ENCODE measurements at regions not wholly inside any gene's neighbourhood (a gene's known extent, or its start where the extent isn't known, plus 50 kb on each side); places are given as distances from the start of the nearest gene placed in this dataset.

GRCh38 chr9:74172874-74173273, 324.3 kb upstream of the RORB start:
- H3F3A ChIP-seq (replicated peaks; ENCODE audit: low read depth), result no peaks in the 10 kb centered on the region
- H3K4me3 ChIP-seq, result no peak overlapping the region
- H3K9me3 Mint-ChIP-seq, result no peaks in the 10 kb centered on the region
- H2AFZ ChIP-seq, result no peak overlapping the region
- H3K27me3 ChIP-seq (ENCODE audit: insufficient read depth), result no peaks in the 10 kb centered on the region
- no peaks in the 10 kb centered on the region for H4K20me1 ChIP-seq (replicated peaks; ENCODE audit: insufficient read depth)
- H3K4me1 ChIP-seq (ENCODE audit: insufficient read depth), result no peaks in the 10 kb centered on the region
- no peak overlapping the region for H3K27ac Mint-ChIP-seq
- TF ChIP-seq ZNF331 (CRISPR knock-in tag; IDR thresholded peaks at IDR 0.05; ENCODE audit: low read depth) (no peak), ZNF462 (CRISPR knock-in tag; IDR thresholded peaks at IDR 0.05) (no peak), ETS1 (IDR thresholded peaks at IDR 0.05) (no peak), STAT1 (IDR thresholded peaks at IDR 0.05; ENCODE audit: unreplicated experiment) (no peak), CREB1 (CRISPR knock-in tag; IDR thresholded peaks at IDR 0.05; ENCODE audit: low read depth) (no peak), NANOG (IDR thresholded peaks at IDR 0.05; ENCODE audit: borderline replicate concordance) (no peak), EZH2 (IDR thresholded peaks at IDR 0.05; ENCODE audit: low read depth, unreplicated experiment) (no peak), POLR2AphosphoS5 (IDR thresholded peaks at IDR 0.05; ENCODE audit: low read depth) (no peak), JUNB (IDR thresholded peaks at IDR 0.05; ENCODE audit: unreplicated experiment) (no peak), ZNF114 (CRISPR knock-in tag; IDR thresholded peaks at IDR 0.05) (no peak), EZH2phosphoT487 (IDR thresholded peaks at IDR 0.05; ENCODE audit: unreplicated experiment) (no peak)
- TF ChIP-seq, protein P1, sequence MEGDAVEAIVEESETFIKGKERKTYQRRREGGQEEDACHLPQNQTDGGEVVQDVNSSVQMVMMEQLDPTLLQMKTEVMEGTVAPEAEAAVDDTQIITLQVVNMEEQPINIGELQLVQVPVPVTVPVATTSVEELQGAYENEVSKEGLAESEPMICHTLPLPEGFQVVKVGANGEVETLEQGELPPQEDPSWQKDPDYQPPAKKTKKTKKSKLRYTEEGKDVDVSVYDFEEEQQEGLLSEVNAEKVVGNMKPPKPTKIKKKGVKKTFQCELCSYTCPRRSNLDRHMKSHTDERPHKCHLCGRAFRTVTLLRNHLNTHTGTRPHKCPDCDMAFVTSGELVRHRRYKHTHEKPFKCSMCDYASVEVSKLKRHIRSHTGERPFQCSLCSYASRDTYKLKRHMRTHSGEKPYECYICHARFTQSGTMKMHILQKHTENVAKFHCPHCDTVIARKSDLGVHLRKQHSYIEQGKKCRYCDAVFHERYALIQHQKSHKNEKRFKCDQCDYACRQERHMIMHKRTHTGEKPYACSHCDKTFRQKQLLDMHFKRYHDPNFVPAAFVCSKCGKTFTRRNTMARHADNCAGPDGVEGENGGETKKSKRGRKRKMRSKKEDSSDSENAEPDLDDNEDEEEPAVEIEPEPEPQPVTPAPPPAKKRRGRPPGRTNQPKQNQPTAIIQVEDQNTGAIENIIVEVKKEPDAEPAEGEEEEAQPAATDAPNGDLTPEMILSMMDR (conservative IDR thresholded peaks at IDR 0.05; ENCODE audit: low read depth in 2 of 2), result no peak
- TF ChIP-seq, protein P2, sequence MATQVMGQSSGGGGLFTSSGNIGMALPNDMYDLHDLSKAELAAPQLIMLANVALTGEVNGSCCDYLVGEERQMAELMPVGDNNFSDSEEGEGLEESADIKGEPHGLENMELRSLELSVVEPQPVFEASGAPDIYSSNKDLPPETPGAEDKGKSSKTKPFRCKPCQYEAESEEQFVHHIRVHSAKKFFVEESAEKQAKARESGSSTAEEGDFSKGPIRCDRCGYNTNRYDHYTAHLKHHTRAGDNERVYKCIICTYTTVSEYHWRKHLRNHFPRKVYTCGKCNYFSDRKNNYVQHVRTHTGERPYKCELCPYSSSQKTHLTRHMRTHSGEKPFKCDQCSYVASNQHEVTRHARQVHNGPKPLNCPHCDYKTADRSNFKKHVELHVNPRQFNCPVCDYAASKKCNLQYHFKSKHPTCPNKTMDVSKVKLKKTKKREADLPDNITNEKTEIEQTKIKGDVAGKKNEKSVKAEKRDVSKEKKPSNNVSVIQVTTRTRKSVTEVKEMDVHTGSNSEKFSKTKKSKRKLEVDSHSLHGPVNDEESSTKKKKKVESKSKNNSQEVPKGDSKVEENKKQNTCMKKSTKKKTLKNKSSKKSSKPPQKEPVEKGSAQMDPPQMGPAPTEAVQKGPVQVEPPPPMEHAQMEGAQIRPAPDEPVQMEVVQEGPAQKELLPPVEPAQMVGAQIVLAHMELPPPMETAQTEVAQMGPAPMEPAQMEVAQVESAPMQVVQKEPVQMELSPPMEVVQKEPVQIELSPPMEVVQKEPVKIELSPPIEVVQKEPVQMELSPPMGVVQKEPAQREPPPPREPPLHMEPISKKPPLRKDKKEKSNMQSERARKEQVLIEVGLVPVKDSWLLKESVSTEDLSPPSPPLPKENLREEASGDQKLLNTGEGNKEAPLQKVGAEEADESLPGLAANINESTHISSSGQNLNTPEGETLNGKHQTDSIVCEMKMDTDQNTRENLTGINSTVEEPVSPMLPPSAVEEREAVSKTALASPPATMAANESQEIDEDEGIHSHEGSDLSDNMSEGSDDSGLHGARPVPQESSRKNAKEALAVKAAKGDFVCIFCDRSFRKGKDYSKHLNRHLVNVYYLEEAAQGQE (IDR thresholded peaks at IDR 0.05; ENCODE audit: unreplicated experiment), result no peak
- ATAC-seq (no peak), DNase-seq (ENCODE audit: low spot score) (no peak)
- no peaks in the 10 kb centered on the region for H3K9me2 ChIP-seq (ENCODE audit: insufficient read depth)
- H3K4me1 Mint-ChIP-seq, result no peaks in the 10 kb centered on the region
- no peak overlapping the region for H3K27ac ChIP-seq (ENCODE audit: low read depth)
- H3K4me3 Mint-ChIP-seq, result no peak overlapping the region
- peaks cover 3% of the 10 kb centered on the region for H3K27me3 Mint-ChIP-seq (ENCODE audit: insufficient read depth, low read depth, poor library complexity)
- no peaks in the 10 kb centered on the region for H3K79me2 ChIP-seq (replicated peaks; ENCODE audit: insufficient read depth)
- no peaks in the 10 kb centered on the region for H3K36me3 Mint-ChIP-seq (ENCODE audit: low read depth)
- no peaks in the 10 kb centered on the region for H3K36me3 ChIP-seq (ENCODE audit: insufficient read depth)
- H3K4me2 ChIP-seq, result no peak overlapping the region
